ENCODE measurements at regions not wholly inside any gene's neighbourhood (a gene's known extent, or its start where the extent isn't known, plus 50 kb on each side); places are given as distances from the start of the nearest gene placed in this dataset.

GRCh38 chr2:228728961-228729360 is 542.1 kb downstream of the PID1 start:
- TF ChIP-seq, protein P1, sequence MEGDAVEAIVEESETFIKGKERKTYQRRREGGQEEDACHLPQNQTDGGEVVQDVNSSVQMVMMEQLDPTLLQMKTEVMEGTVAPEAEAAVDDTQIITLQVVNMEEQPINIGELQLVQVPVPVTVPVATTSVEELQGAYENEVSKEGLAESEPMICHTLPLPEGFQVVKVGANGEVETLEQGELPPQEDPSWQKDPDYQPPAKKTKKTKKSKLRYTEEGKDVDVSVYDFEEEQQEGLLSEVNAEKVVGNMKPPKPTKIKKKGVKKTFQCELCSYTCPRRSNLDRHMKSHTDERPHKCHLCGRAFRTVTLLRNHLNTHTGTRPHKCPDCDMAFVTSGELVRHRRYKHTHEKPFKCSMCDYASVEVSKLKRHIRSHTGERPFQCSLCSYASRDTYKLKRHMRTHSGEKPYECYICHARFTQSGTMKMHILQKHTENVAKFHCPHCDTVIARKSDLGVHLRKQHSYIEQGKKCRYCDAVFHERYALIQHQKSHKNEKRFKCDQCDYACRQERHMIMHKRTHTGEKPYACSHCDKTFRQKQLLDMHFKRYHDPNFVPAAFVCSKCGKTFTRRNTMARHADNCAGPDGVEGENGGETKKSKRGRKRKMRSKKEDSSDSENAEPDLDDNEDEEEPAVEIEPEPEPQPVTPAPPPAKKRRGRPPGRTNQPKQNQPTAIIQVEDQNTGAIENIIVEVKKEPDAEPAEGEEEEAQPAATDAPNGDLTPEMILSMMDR (IDR thresholded peaks at IDR 0.05; ENCODE audit: low read depth, low read length): no peak
- H3K4me3 ChIP-seq (replicated peaks in 1 of 2; ENCODE audit: low read depth in 2 of 2, low read length in 2 of 2): no peak overlapping the region
- DNase-seq (ENCODE audit: low read depth in 2 of 2): peak in 1 of 2 donors; percentile 23

DNA sequence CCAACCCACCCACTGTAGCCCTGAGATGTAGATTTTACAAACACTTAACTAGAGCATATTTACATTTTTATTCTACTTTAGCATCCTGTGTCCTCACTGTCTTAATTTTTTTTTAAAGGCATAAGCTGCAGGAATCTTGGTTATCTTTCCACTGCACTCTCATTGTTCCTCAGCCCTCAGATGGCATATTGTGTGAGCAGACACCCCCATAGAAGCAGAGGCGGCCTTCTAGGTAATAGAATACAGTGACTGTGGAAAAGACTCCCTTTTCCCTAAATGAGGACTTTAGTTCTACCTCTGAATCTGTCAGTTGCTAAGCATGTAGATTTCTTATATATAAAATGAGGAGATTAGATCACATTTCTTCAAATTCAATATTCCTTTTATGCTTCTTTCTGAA is 543.5 kb upstream of the SPHKAP start:
- H3K4me3 ChIP-seq (replicated peaks in 1 of 2; ENCODE audit: low read depth in 2 of 2, low read length in 2 of 2): no peak overlapping the region
- no peak for DNase-seq (ENCODE audit: low read depth in 2 of 2)
- TF ChIP-seq, protein P1 (IDR thresholded peaks at IDR 0.05; ENCODE audit: low read depth, low read length): no peak

DNA sequence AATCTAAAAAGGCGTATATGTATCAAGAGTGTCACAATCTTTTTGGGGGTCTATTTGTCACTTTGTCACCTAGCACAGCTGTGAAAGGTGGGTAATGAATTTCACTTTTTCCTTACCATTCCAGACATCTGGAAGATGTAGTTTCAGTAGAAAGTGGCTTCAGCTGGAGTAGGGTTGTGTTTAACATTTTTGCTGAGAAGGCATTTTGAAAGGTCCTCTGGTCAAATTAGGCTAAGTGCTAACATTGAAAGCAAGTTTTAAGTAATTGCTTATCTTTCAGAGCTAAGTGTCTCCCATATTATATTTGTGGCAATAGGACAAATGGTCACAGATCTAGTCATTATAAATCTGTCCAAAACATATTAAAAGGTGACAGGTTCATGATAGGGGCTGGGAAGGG is 542.1 kb upstream of the SPHKAP start:
- DNase-seq (ENCODE audit: low read depth in 2 of 2): no peak
- TF ChIP-seq, protein P1 (IDR thresholded peaks at IDR 0.05; ENCODE audit: low read depth, low read length): no peak
- H3K4me3 ChIP-seq (replicated peaks in 1 of 2; ENCODE audit: low read depth in 2 of 2, low read length in 2 of 2): no peak overlapping the region

DNA sequence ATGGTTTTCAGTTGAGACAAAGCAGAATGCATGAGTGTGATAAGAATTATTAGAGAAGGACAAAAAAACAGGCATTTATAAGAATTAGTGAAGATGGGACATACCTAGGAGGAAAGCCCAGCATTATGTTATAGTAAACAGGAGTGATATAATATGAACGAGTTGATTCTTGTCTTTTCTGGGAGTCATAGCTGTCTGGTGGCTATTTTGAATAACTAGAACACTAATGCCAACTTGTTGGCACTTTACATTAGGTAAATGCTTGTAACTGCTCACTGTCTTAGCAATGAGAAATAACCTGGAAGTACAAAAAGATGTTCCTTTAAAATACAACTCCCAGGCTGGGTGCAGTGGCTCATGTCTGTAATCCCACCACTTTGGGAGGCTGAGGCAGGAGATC is 540.8 kb upstream of the SPHKAP start:
- DNase-seq (ENCODE audit: low read depth in 2 of 2): no peak
- TF ChIP-seq, protein P1 (IDR thresholded peaks at IDR 0.05; ENCODE audit: low read depth, low read length): no peak
- H3K4me3 ChIP-seq (replicated peaks in 1 of 2; ENCODE audit: low read depth in 2 of 2, low read length in 2 of 2): no peak overlapping the region

DNA sequence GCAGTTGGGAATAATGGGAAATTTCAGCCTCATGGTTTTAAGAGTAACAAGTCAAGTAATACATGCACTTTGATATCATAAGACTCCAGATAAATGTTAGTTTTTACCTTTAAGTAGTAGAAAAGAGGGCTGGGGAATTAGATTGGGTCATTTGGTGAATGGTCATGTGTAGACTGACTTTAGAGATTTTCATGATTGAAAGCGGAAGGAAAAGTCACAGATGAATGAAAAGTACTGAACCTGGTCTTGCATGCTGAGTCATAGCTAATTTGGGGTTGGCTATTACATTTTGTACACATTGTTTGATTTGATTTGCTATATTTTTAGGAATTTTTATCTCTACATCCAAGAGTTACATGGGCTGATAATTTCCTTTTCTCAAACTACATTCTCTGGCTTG is 539.4 kb upstream of the SPHKAP start:
- DNase-seq (ENCODE audit: low read depth in 2 of 2): no peak
- TF ChIP-seq, protein P1 (IDR thresholded peaks at IDR 0.05; ENCODE audit: low read depth, low read length): no peak

DNA sequence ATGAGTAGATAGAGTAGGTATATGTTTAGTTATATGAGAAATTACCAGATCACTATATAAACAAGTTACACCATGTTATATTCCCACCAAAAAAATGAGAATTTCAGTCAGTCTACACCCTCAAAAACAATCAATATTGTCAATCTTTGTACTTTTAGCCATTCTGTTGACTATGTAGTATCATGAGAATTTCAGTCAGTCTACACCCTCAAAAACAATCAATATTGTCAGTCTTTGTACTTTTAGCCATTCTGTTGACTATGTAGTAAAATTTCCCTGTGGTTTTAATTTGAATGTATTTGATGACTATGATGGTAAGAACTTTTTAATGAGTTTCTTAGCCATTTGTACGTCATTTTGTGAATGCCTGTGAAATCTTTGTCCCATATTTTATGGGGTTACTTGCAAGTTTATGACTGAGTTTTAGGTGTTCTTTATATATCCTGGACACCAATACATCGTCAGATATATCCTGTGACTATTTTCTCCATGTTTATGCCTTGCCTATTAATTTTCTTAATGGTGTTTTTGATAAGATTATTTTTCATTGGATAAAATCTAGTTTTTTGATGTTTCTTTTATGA is 528.4 kb upstream of the SPHKAP start:
- TF ChIP-seq, protein P1 (IDR thresholded peaks at IDR 0.05; ENCODE audit: low read depth, low read length): no peak
- no peak for DNase-seq (ENCODE audit: low read depth in 2 of 2)

More for the DNA sequence above, 539.4 kb upstream of the SPHKAP start:
- no peak overlapping the region for H3K4me3 ChIP-seq (replicated peaks in 1 of 2; ENCODE audit: low read depth in 2 of 2, low read length in 2 of 2)

DNA sequence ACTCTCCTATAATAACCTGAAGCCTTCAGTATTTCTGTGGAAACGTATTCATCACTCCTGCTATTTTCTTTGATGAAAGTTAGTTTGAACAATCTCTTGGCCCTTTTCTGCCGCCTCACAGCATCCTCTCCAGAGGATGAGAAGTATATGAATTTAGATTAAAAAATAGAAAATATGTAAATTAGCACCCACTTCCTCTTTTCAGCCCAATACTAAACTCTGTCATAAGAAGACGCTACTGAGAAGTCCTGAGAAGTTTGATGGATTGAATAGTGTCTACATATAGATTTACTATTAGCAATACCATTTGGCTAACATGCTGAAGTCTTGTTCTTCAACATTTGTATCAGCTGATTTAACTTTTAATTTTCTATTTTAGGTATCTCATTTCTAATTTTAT is 526.4 kb upstream of the SPHKAP start:
- DNase-seq (ENCODE audit: low read depth in 2 of 2): no peak
- TF ChIP-seq, protein P1 (IDR thresholded peaks at IDR 0.05; ENCODE audit: low read depth, low read length): no peak
- H3K4me3 ChIP-seq (replicated peaks in 1 of 2; ENCODE audit: low read depth in 2 of 2, low read length in 2 of 2): no peak overlapping the region

More for the DNA sequence above, 528.4 kb upstream of the SPHKAP start:
- no peak overlapping the region for H3K4me3 ChIP-seq (replicated peaks in 1 of 2; ENCODE audit: low read depth in 2 of 2, low read length in 2 of 2)
